ENCODE measurements at regions not wholly inside any gene's neighbourhood (a gene's known extent, or its start where the extent isn't known, plus 50 kb on each side); places are given as distances from the start of the nearest gene placed in this dataset.

GRCh38 chr11:69348414-69349235 lies 54.7 kb downstream of the MYEOV start:
- no peak for DNase-seq

- no peak for DNase-seq
These were observed 56.1 kb downstream of the MYEOV start for GRCh38 chr11:69350040-69350439.

DNA sequence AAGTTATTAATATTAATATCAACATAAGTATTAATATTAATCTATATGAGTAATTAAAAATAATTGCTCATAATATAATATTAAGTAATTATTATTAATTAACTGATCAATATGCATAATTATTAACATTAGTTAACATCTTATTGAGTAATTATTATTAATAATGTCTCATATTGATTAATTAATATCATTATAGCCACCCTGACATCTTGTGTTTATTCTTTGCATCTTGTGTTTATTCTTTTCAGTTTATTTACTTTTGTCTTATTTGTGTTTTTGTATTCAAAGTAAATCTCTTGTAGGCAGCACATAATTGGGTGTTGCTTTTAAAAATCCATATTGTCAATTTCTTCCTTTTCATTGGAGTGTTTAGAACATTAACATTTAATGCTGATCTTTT lies 56.6 kb downstream of the MYEOV start:
- DNase-seq, result no peak

GRCh38 chr11:69351460-69351859 lies 57.5 kb downstream of the MYEOV start:
- DNase-seq, result no peak

DNA sequence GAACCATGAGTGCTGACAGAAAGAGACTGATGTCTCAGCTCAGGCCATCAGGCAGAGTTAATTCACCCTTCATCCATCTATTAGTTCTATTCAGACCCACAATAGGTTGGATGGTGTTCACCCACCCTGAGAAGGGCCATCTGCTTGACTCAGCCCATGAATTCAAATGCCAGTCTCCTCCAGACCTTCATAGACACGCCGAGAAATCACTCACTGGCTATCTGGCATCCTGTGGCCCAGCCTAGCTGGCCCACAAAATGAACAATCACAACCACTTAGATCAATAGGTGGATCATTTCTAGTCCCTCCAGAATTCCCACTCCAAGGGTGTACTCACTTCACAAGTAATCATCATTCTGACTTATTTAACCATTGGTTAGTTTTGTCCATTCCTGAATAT lies 58.2 kb downstream of the MYEOV start:
- no peak for DNase-seq

- no peak for DNase-seq
These were observed 58.9 kb downstream of the MYEOV start for GRCh38 chr11:69352715-69353319.

DNA sequence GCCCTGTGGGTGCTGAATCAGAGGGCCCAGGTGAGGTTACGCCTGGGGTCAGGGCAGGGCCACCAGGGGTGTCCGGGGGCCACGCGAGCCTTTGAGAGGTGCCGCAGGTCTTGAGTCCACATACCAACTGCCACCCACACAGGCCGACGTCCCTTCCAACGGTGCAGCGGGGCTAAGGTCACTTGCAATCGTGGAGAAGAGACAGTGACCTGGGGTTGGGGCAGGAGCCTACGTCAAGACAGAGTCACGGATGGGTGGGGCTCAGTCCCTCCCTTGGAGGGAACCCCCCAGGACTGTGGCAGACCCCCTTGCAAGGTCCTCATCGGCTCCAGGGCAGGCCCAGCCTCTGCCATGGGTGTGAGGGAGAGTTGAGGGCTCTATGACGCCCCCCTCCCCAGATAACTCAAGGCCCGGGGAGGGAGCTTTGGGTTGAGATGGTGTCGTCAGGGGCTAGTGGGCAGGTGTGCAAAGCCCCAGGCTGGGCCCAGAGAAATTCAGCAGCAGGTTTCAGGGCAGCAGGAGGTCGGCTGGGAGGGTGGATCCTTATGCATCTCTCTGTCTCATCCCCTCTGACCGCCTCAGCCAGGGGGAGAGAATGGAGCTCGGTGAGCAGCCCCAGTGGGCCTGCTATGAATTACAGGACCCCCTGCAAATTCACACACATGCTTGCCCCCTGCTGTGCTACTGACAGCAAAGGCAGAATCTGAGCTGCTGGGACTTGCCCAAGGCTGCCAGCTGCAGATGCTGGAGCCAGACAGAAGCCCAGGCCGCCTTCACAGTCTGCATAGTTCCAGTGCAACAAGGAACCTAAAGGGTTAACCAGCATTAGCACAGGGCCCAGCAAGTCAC lies 60.0 kb downstream of the MYEOV start:
- no peak for DNase-seq

DNA sequence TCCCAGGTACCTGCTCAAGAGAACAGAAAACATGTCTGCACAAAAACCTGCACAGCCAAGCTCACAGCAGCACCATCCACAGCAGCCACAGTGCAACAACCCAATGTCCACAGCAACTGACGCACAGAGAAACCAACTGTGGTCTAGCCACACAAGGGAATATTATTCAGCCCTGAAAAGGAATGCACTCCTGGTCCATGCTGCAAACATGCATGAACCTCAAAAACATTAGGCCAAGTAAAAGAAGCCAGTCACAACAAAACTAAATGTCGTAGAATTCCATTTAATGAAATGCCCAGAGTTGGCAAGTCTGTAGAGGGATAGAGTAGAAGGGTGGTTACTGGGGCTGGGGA lies 60.6 kb downstream of the MYEOV start:
- no peak for DNase-seq

- no peak for DNase-seq
These were observed 61.5 kb downstream of the MYEOV start for GRCh38 chr11:69355346-69355940.

- no peak for DNase-seq
These were observed 62.2 kb downstream of the MYEOV start for GRCh38 chr11:69355959-69356702.

DNA sequence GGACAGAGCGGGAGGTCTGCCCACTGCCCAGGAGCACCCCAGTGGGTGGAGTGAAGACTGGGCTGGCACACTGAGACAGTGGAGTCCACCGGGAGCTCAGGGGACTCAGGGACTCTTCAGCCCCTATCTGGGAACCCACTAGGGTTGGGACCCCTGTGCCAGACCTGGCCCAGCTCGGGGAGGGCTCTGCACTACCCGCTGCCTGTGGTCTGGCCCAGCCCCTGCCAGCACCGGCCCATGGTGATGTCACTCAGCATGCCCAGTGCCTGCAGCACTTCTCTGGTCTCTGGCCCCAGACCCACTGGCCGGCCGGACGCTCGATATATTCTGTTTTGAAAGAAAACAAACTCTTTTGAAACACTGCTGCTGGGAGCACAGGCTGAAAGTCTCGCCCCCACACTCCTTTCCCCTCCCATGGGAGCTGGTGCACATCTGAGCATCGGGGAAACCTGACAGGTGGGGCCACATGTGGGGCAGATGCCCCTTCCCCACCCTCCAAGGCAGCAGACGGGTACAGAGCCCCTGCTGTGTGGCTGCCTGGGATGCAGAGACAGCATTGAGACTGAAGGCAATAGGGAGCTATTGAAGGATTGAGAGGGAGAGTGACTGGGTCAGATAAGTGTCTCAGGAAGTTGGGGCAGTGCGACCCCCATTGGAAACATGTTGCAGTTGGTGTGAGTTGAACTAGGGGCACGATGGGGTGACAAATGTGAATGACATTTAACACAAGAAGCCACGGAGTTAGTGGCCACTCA lies 62.9 kb downstream of the MYEOV start:
- no peak for DNase-seq

GRCh38 chr11:69357458-69358397 lies 63.8 kb downstream of the MYEOV start:
- DNase-seq, result no peak

- no peak for DNase-seq
These were observed 64.6 kb downstream of the MYEOV start for GRCh38 chr11:69358398-69359020.

DNA sequence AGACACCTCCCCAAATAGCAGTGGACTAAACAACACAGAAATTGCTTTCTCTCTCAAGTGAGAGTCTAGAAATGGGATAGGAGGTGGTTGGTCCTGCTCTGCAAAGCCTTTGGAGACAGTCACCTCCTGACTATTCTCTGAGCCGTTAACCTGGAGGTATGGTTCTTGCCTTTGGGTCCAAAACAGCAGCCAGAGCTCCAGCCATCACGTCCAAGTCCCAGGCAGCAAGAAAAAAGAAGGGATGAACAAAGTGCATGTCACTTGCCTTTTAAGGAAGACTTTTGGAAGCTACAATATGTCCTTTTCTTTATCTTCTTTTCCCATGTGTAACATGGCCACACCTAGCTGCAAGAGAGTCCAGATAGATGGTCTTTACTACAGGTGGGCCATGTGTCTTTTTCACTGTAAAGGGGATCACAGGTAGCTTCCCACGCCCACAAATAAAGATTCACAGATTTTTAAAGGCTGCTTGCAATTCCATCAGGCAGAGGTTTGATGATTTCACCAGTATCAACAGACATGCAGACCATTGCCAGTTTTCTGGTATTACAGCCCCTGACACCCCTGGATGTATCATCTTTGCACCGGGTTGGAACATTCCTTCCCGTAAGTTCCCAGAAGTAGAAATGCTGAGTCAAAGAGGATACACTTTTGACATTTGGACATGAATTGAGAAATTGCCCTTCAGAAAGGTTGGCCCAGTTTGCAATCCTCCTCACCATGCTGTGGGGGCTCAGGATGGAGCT lies 66.0 kb downstream of the MYEOV start:
- no peak for DNase-seq

DNA sequence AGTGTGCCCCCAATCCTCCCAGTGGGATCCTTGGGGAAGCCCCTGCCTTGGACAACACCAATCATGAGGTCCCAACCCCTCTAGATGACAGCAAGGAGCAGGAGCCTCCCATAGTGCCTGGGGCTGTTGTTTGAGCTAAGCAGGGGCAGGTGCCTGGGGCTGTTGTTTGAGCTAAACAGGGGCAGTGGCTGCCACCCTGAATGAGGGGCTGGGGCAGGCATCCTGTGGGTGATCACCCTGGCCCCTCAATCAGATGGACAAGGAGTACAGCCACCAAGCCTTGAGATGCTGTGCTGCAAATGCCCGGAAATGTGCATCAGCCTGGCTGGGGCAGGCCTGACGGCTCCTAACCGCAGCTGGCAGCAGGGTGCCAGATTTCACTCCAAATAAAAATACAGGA lies 66.7 kb downstream of the MYEOV start:
- no peak for DNase-seq

- DNase-seq, result no peak
These were observed 67.1 kb downstream of the MYEOV start for GRCh38 chr11:69361048-69361447.

- no peak for DNase-seq
These were observed 67.5 kb downstream of the MYEOV start for GRCh38 chr11:69361466-69361865.

DNA sequence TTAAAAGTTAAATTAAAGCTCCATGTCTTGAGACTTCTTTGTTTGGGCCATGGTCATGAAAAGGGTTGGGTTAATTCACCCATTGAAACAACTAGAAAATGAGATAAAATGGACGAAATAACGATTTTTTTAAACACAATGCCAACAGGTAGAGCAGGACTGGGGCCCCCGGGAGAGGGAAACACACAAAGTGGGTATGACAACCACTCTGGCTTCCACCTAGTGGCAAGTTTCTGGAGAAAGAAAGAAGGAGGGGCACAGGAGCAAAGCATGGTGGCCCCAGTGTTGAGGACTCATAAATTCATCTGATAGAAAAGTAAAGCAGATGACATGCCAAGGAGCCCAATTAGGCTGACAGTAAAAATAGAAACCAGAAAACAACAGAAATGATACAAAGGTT lies 68.4 kb downstream of the MYEOV start:
- DNase-seq, result no peak

GRCh38 chr11:69364921-69365320 lies 71.0 kb downstream of the MYEOV start:
- DNase-seq, result no peak

- DNase-seq, result no peak
These were observed 71.6 kb downstream of the MYEOV start for GRCh38 chr11:69365558-69365957.

Data from NCI-H1092 (cell line).